CD14-positive monocyte (primary cell): ENCODE measurements at regions not wholly inside any gene's neighbourhood (a gene's known extent, or its start where the extent isn't known, plus 50 kb on each side); places are given as distances from the start of the nearest gene placed in this dataset.

Experiments used
- DNase-seq, 3 donors: peaks; one replicate each; pipeline ENCODE4 v3.0.0-alpha.2; 2011 to 2022
- H2AFZ ChIP-seq: 2 replicates; pipeline ENCODE4 v1.6.0; 2012; ENCODE audit warnings: mild to moderate bottlenecking, low read depth, low read length, inconsistent platforms; ENCODE audit not compliant: insufficient read depth, poor library complexity, severe bottlenecking
- H3K27ac ChIP-seq, 2 donors: 1 replicate in 1 of 2; 2 replicates in 1 of 2; pipeline ENCODE4 v1.5.1; 2012 to 2013; ENCODE audit warnings: low read length in 2 of 2, control low read depth in 1 of 2, inconsistent platforms in 1 of 2, low read depth in 1 of 2, mild to moderate bottlenecking in 1 of 2
- H3K27me3 ChIP-seq, 2 donors: one replicate each; pipeline versions ENCODE4 v1.6.0 to v1.6.1; 2011 to 2013; ENCODE audit warnings: low read length in 2 of 2; ENCODE audit not compliant: control insufficient read depth in 2 of 2, insufficient read depth in 2 of 2
- H3K36me3 ChIP-seq, 2 donors: replicated peaks in 1 of 2; 1 replicate in 1 of 2; 2 replicates in 1 of 2; pipeline versions ENCODE4 v1.5.1 to v1.6.1; 2012 to 2013; ENCODE audit warnings: low read length in 2 of 2, control low read depth in 1 of 2, inconsistent platforms in 1 of 2, mild to moderate bottlenecking in 1 of 2; ENCODE audit not compliant: insufficient read depth in 2 of 2, control insufficient read depth in 1 of 2
- H3K4me1 ChIP-seq, 2 donors: 1 replicate in 1 of 2; 2 replicates in 1 of 2; pipeline versions ENCODE4 v1.5.1 to v1.6.1; 2012 to 2013; ENCODE audit warnings: low read length in 2 of 2, control low read depth in 1 of 2, inconsistent platforms in 1 of 2, mild to moderate bottlenecking in 1 of 2, moderate library complexity in 1 of 2; ENCODE audit not compliant: insufficient read depth in 2 of 2, control insufficient read depth in 1 of 2
- H3K4me2 ChIP-seq: replicated peaks from 2 replicates; pipeline ENCODE3; 2012; ENCODE audit warnings: low read length, moderate library complexity, mild to moderate bottlenecking; ENCODE audit not compliant: poor library complexity, severe bottlenecking; ENCODE audit errors: extremely low read depth
- H3K4me3 ChIP-seq, 3 experiments: fragments of 200-600 bp in 1 of 3; sonication (generic) in 1 of 3; replicated peaks in 1 of 3; 1 replicate in 2 of 3; 2 replicates in 1 of 3; pipeline ENCODE4 v1.5.1; 2011 to 2013; ENCODE audit warnings: low read length in 3 of 3, mild to moderate bottlenecking in 3 of 3, control low read depth in 2 of 3, low read depth in 2 of 3, inconsistent platforms in 1 of 3, moderate library complexity in 1 of 3
- H3K79me2 ChIP-seq: 2 replicates; pipeline ENCODE4 v1.6.0; 2012; ENCODE audit warnings: mild to moderate bottlenecking, control low read depth, inconsistent platforms, low read length, moderate library complexity; ENCODE audit not compliant: insufficient read depth
- H3K9ac ChIP-seq: 2 replicates; pipeline ENCODE4 v1.6.0; 2017; ENCODE audit warnings: low read length, mild to moderate bottlenecking; ENCODE audit not compliant: insufficient read depth, poor library complexity, severe bottlenecking
- H3K9me3 ChIP-seq, 2 donors: replicated peaks in 1 of 2; 1 replicate in 1 of 2; 2 replicates in 1 of 2; pipeline versions ENCODE4 v1.5.1 to v1.6.1; 2012 to 2013; ENCODE audit warnings: low read length in 2 of 2, control low read depth in 1 of 2; ENCODE audit not compliant: control insufficient read depth in 1 of 2, insufficient read depth in 1 of 2
- H4K20me1 ChIP-seq: 2 replicates; pipeline ENCODE4 v1.6.0; 2012; ENCODE audit warnings: mild to moderate bottlenecking, low read length, control low read depth, moderate library complexity; ENCODE audit not compliant: insufficient read depth
- H3K27ac Mint-ChIP-seq, 7 donors: one replicate each; pipeline ENCODE4 v1.8.0; 2020; ENCODE audit warnings: mild to moderate bottlenecking in 7 of 7, mixed read lengths in 7 of 7, moderate library complexity in 6 of 7, inconsistent platforms in 2 of 7
- H3K27me3 Mint-ChIP-seq, 3 donors: one replicate each; pipeline ENCODE4 v1.8.0; 2021 to 2022; ENCODE audit warnings: low read depth in 3 of 3, mild to moderate bottlenecking in 3 of 3, mixed read lengths in 3 of 3, moderate library complexity in 3 of 3, inconsistent platforms in 1 of 3
- H3K36me3 Mint-ChIP-seq, 2 donors: one replicate each; pipeline ENCODE4 v1.8.0; 2020; ENCODE audit warnings: mixed read lengths in 2 of 2, inconsistent platforms in 1 of 2, mild to moderate bottlenecking in 1 of 2
- H3K4me1 Mint-ChIP-seq: one replicate; pipeline ENCODE4 v1.8.0; 2020; ENCODE audit warnings: mild to moderate bottlenecking, mixed read lengths
- H3K4me3 Mint-ChIP-seq, 2 donors: one replicate each; pipeline ENCODE4 v1.8.0; 2020; ENCODE audit warnings: mild to moderate bottlenecking in 2 of 2, mixed read lengths in 2 of 2, moderate library complexity in 1 of 2
- H3K9me3 Mint-ChIP-seq, 7 donors: one replicate each; pipeline ENCODE4 v1.8.0; 2020 to 2022; ENCODE audit warnings: mixed read lengths in 7 of 7, mild to moderate bottlenecking in 6 of 7, moderate library complexity in 6 of 7, inconsistent platforms in 2 of 7
- CTCF ChIP-seq: fragments of 200-600 bp; IDR thresholded peaks from one replicate; pipeline ENCODE4 v1.8.0; 2022; ENCODE audit warnings: antibody characterized with exemption, mild to moderate bottlenecking
- WGBS: methylation state at CpG from one replicate; pipeline ENCODE4 v1.1.5; 2013; ENCODE audit warnings: missing lambda C conversion rate; ENCODE audit not compliant: insufficient coverage; 5-methylcytosine and 5-hydroxymethylcytosine counted together
- intact Hi-C, 2 donors: fragments of 100-400 bp; cut with micrococcal nuclease; formaldehyde crosslinking; loops; one replicate each; pipeline versions ENCODE4 v1.15.0 to v1.15.1; 2023

- Mint-ChIP-seq H3K4me3 (no peak overlapping the region), H3K36me3 (no peaks in the 10 kb centered on the region), H3K9me3 (peaks cover 2 to 8% (median 3%) of the 10 kb centered on the region in 7 donors), H3K4me1 (no peaks in the 10 kb centered on the region), H3K27me3 (peaks cover 2 to 10% (median 4%) of the 10 kb centered on the region in 3 donors), H3K27ac (no peak overlapping the region)
- DNase-seq = no peak
- Histone ChIP-seq H3K4me2 (no peak overlapping the region), H2AFZ (no peak overlapping the region), H4K20me1 (no peaks in the 10 kb centered on the region), H3K27me3 (no peaks in the 10 kb centered on the region), H3K9ac (no peak overlapping the region), H3K4me1 (no peaks in the 10 kb centered on the region), H3K4me3 (no peak overlapping the region), H3K9me3 (no peaks in the 10 kb centered on the region), H3K79me2 (no peaks in the 10 kb centered on the region), H3K27ac (no peak overlapping the region), H3K36me3 (no peaks in the 10 kb centered on the region)
- no CpG with 5 or more reads among the region's 1 CpG for WGBS
- intact Hi-C loops = no loop called here
- no peak for TF ChIP-seq CTCF
Measured at GRCh38 chr4:122090989-122091388, 61.1 kb upstream of the BLTP1 start.

- H3K27ac ChIP-seq = no peak overlapping the region
- 100% methylated on average over 3 of the region's 4 CpGs for WGBS
- Mint-ChIP-seq H3K36me3 (no peaks in the 10 kb centered on the region), H3K9me3 (peaks cover 0 to 8% (median 4%) of the 10 kb centered on the region in 7 donors), H3K4me3 (no peak overlapping the region), H3K27me3 (peaks cover 2 to 10% (median 4%) of the 10 kb centered on the region in 3 donors), H3K4me1 (no peaks in the 10 kb centered on the region), H3K27ac (no peak overlapping the region)
- H3K9ac ChIP-seq = no peak overlapping the region
- H3K36me3 ChIP-seq = no peaks in the 10 kb centered on the region
- no peaks in the 10 kb centered on the region for H3K9me3 ChIP-seq
- H4K20me1 ChIP-seq = no peaks in the 10 kb centered on the region
- H3K4me3 ChIP-seq = no peak overlapping the region
- no peak for DNase-seq
- no peaks in the 10 kb centered on the region for H3K27me3 ChIP-seq
- no peaks in the 10 kb centered on the region for H3K4me1 ChIP-seq
- no peaks in the 10 kb centered on the region for H3K79me2 ChIP-seq
- intact Hi-C loops = no loop called here
- no peak overlapping the region for H3K4me2 ChIP-seq
- H2AFZ ChIP-seq = no peak overlapping the region
- TF ChIP-seq CTCF = no peak
Measured at GRCh38 chr4:122086338-122087065, 65.6 kb upstream of the BLTP1 start.
